ENCODE measurements at regions not wholly inside any gene's neighbourhood (a gene's known extent, or its start where the extent isn't known, plus 50 kb on each side); places are given as distances from the start of the nearest gene placed in this dataset.

DNA sequence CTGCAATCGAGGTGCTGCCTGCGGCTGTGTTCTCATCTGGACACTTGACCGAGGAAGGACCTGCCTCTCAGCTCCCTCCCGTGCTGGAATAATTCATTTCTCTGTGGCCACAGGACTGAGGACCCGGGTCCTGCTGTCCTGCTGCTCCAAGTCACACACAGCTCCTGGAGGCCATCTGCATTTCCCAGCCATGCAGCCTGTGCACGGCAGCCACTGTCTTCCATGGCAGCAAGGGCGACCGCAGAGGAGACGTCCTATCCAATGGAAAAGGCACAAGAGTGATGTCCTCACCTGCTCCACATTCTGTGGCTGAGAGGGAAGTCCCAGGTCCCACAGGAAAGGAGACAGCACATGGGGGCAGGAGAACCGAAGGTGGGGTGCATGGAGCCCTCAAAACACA, 495.8 kb downstream of the BRD1 start:
- no peak overlapping the region for H3K27ac ChIP-seq
- TF ChIP-seq Cebpa-rat (IDR thresholded peaks at IDR 0.05) = no peak
- H3K4me1 ChIP-seq = peaks cover 0 to 4% (median 0%) of the 10 kb centered on the region in 10 experiments; a peak in 1 of 20 replicates
- H3K36me3 ChIP-seq = no peaks in the 10 kb centered on the region
- H3K9ac ChIP-seq = no peak overlapping the region
- no peak overlapping the region for H3K4me2 ChIP-seq
- no peaks in the 10 kb centered on the region for H3K27me3 ChIP-seq
- H3K9me3 ChIP-seq (replicated peaks in 1 of 11) = peaks cover 8 to 19% (median 14%) of the 10 kb centered on the region in 11 experiments; a peak in 21 of 22 replicates
- no peaks in the 10 kb centered on the region for H4K20me1 ChIP-seq
- H3K4me3 ChIP-seq = no peak overlapping the region

DNA sequence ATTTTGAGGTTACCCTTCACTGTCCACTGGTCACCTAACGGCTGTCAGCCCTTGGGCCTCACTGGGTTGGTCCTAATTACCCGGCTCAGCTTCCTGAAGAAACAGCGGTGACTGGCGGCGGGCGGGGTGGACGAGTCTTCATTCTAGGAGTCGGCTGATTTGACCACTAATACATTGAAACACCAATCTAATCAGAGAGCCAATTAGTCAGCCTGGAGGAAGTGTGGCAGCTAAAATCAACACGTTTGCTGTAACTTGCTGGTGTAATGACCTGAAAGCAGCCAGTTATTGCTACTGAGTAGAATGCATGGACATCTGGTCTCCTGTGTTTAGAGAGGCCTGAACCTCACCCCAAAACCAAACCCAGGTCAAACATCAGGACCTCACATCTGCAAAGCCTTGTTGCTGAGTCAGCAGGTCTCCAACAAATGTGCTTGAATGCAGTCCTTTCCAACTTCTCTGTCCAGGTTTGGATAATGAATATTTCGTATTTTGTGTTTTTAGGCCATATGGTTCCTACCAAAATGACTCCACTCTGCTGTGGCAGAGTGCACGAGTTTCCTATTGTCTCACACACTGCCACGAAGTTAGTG, 496.4 kb downstream of the BRD1 start:
- H3K4me3 ChIP-seq = no peak overlapping the region
- H4K20me1 ChIP-seq = no peaks in the 10 kb centered on the region
- peaks cover 12 to 25% (median 20%) of the 10 kb centered on the region in 11 experiments; a peak in 21 of 22 replicates for H3K9me3 ChIP-seq (replicated peaks in 1 of 11)
- no peaks in the 10 kb centered on the region for H3K36me3 ChIP-seq
- no peak for TF ChIP-seq Cebpa-rat (IDR thresholded peaks at IDR 0.05)
- H3K9ac ChIP-seq = no peak overlapping the region
- 0 out of 22 replicates have a peak, but pooled peaks cover 0 to 1% (median 0%) of the 10 kb centered on the region in 11 experiments for H3K27me3 ChIP-seq
- H3K27ac ChIP-seq = no peak overlapping the region
- H3K4me2 ChIP-seq = no peak overlapping the region
- peaks cover 0 to 4% (median 0%) of the 10 kb centered on the region in 10 experiments; a peak in 1 of 20 replicates for H3K4me1 ChIP-seq

DNA sequence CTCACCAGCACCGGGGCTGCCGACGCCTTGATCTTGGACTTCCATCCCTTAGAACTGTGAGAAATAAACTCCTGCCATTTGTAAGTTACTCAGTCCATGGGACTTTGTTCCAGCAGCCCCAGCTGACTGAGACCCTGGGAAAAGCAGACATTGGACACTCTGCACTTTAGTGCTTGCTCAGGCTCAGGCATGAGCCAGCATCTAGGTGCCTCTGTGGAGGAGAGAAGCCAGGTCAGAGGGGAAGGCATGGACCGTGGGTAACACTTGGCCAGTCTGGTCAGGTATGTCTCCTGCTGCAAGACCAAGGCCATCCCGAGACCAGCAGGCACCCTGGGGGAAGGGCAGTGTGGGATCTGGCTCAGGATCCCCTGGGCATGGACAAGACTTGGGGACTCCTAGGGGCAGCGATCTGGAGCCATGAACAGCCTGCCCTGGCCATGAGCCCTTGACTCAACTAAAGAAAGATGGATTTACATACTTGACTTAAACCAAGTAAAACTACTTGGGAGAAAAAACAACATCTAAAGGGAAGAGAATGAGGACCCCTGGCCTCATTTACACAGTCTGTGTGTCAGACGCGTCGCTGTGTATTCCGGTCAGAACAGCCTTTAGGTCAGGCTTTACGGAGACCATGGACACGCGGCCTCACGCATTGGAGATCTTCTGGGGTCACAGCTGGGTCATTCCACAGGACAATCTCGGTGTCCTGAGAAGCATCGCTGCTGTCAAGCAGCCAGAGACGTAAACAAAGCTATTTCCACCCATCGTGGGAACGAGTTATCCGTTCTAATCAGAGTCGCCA, 497.1 kb downstream of the BRD1 start:
- Histone ChIP-seq H3K4me1 (peaks cover 0 to 7% (median 2%) of the 10 kb centered on the region in 10 experiments; a peak in 7 of 20 replicates), H3K9me3 (replicated peaks in 1 of 11) (peaks cover 12 to 31% (median 21%) of the 10 kb centered on the region in 11 experiments; a peak in 21 of 22 replicates), H3K4me3 (no peak overlapping the region), H4K20me1 (no peaks in the 10 kb centered on the region), H3K9ac (no peak overlapping the region), H3K27me3 (0 out of 22 replicates have a peak, but pooled peaks cover 0 to 4% (median 0%) of the 10 kb centered on the region in 11 experiments), H3K4me2 (no peak overlapping the region), H3K27ac (no peak overlapping the region), H3K36me3 (no peaks in the 10 kb centered on the region)
- TF ChIP-seq Cebpa-rat (IDR thresholded peaks at IDR 0.05) = no peak

DNA sequence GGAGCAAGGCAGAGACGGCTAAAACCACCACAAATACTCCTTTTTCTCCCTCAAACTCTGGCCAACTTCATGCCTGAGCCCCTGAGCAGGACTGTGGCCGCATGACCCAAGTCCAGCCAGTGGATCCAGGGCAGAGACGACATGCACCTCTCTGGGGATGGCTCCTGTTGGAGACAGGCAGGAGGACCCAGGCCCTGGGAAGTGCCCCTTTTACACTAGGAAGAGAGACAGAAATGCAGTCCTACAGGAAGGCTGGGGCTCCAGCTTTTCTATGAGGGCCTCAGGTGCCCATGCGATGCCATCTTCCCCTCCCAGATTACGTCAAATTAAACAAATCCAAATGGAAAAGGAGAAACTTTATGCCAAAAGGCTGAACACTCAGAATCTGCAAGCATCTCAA, 498.0 kb downstream of the BRD1 start:
- no peak for TF ChIP-seq Cebpa-rat (IDR thresholded peaks at IDR 0.05)
- Histone ChIP-seq H3K9me3 (replicated peaks in 1 of 11) (peaks cover 12 to 31% (median 21%) of the 10 kb centered on the region in 11 experiments; a peak in 21 of 22 replicates), H3K4me3 (no peak overlapping the region), H3K27ac (no peak overlapping the region), H3K4me1 (peaks cover 5 to 17% (median 11%) of the 10 kb centered on the region in 10 experiments; a peak in 19 of 20 replicates), H3K9ac (no peak overlapping the region), H3K27me3 (peaks cover 0 to 11% (median 5%) of the 10 kb centered on the region in 11 experiments; a peak in 12 of 22 replicates), H4K20me1 (no peaks in the 10 kb centered on the region; a peak in 1 of 22 replicates), H3K36me3 (no peaks in the 10 kb centered on the region), H3K4me2 (no peak overlapping the region)

DNA sequence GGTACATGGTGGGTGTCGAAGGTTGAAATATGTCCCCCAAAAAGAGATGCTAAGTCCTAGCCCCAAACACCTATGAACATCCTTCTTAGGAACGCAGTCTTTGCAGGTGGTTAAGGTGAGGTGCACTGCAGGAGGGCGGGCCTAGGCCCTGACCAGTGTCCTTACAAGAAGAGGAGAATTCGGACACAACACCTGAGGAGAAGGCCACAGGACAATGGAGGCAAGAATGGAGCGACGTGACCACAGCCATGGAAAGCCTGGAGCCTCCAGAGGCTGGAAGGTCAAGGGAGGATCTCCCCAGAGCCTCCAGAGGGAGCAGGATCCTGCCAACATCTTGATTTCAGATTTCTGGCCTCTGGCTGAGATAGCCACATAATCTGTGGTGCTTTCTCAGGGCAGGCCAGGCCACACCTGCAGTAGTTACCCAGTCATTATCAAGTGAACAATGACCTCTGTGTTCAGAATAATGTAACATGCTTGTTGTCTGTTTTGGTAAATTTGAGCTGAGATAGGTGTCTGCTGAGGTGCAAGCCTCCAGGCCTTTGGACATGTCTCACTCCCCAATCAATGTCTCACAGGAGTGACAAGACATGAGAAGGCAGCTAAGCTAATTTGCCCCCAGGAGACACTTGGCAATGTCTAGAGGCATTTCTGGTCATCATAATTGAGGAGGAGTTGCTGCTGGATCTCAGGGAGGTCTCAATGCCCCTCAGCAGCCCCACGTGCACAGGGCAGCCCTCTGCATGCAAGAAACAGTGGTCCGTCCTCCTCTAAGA, 498.9 kb downstream of the BRD1 start:
- Histone ChIP-seq H3K4me1 (peaks cover 11 to 25% (median 20%) of the 10 kb centered on the region in 10 experiments; a peak in 19 of 20 replicates), H4K20me1 (no peaks in the 10 kb centered on the region; a peak in 1 of 22 replicates), H3K36me3 (no peaks in the 10 kb centered on the region), H3K27me3 (peaks cover 5 to 19% (median 13%) of the 10 kb centered on the region in 11 experiments; a peak in 18 of 22 replicates), H3K9ac (no peak overlapping the region), H3K4me3 (no peak overlapping the region), H3K4me2 (no peak overlapping the region), H3K27ac (no peak overlapping the region), H3K9me3 (replicated peaks in 1 of 11) (peaks cover 12 to 31% (median 21%) of the 10 kb centered on the region in 11 experiments; a peak in 21 of 22 replicates)
- TF ChIP-seq Cebpa-rat (IDR thresholded peaks at IDR 0.05) = no peak

DNA sequence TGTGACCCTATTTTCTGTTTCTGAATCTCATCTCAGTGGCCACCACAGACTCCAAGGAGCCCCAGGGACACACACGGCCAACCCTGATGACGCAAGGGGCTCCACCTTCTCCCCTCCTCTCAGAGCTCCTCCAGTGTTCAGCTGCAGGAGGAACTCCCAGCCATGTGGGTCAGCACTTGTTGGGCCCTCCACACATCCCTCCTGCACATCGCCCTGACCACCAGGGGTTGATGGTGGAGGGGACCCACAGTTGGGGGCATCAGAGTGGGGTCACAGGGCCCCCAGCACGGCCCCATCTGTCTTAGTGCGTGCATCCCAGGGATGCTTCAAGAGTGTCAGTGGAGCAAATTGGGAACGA, 499.6 kb downstream of the BRD1 start:
- Histone ChIP-seq H3K27ac (no peak overlapping the region), H3K4me3 (no peak overlapping the region), H3K9ac (no peak overlapping the region), H3K9me3 (replicated peaks in 1 of 11) (peaks cover 12 to 31% (median 21%) of the 10 kb centered on the region in 11 experiments; a peak in 21 of 22 replicates), H3K4me1 (peaks cover 12 to 32% (median 26%) of the 10 kb centered on the region in 10 experiments; a peak in 19 of 20 replicates), H4K20me1 (no peaks in the 10 kb centered on the region; a peak in 2 of 22 replicates), H3K4me2 (no peak overlapping the region), H3K27me3 (peaks cover 7 to 26% (median 17%) of the 10 kb centered on the region in 11 experiments; a peak in 18 of 22 replicates), H3K36me3 (no peaks in the 10 kb centered on the region)
- no peak for TF ChIP-seq Cebpa-rat (IDR thresholded peaks at IDR 0.05)

DNA sequence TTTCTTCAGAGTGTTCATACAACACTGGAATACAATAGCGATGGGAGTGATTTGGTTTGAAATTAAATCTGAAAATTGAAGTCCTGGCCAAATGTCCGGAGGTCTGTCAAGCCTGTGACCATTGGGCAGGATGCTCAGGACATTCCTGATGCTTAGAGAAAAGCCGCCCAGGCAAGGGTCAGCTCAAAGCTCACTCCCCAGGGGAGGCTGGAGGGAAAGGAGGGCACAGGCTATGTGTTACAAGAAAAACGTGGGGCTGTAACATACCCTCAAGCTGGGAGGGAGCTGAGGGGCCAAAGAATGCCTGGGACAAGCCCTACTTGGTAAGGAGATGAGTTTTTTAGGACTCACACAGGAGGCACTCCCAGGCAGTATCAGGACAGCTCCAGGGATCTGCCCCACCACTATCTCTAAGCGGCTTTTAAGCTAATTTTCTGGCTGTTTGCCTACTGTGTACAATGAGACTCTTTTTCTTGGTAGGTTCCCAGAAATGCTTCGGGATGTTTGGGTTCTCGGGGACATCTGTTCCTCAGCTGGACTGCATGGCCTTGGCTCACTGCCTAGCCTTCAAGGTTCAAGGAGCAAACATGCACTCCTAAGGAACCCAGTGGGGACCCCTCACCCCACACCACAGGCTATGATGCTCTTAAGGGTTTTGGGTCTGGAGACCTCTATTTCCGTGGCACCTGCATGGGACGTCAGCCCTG, 500.1 kb downstream of the BRD1 start:
- Histone ChIP-seq H3K9ac (no peak overlapping the region), H3K36me3 (no peaks in the 10 kb centered on the region), H3K4me3 (no peak overlapping the region), H4K20me1 (no peaks in the 10 kb centered on the region; a peak in 2 of 22 replicates), H3K9me3 (replicated peaks in 1 of 11) (peaks cover 12 to 31% (median 21%) of the 10 kb centered on the region in 11 experiments; a peak in 21 of 22 replicates), H3K27me3 (peaks cover 7 to 29% (median 20%) of the 10 kb centered on the region in 11 experiments; a peak in 19 of 22 replicates), H3K4me2 (no peak overlapping the region), H3K27ac (no peak overlapping the region), H3K4me1 (peaks cover 12 to 32% (median 26%) of the 10 kb centered on the region in 10 experiments; a peak in 19 of 20 replicates)
- TF ChIP-seq Cebpa-rat (IDR thresholded peaks at IDR 0.05) = no peak

DNA sequence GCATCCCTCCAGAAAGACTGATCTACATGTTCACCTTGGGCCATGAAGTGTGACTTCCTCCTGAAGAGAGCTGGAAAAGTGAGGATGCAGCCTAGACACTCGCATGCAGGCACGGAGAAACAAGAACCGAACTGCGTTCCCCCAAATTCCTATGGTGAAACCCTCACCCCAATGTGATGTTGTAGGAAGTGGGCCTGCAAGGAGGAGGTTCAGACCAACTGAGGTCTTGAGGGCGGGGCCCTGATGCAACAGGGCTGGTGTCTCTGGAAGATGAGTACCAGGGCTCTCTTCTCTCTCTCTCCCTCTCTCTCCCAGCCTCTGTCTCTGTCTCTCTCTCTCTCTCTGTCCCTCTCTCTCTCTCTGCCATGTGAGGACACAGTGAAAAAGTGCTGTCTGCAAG, 501.1 kb downstream of the BRD1 start:
- Histone ChIP-seq H3K36me3 (no peaks in the 10 kb centered on the region), H3K4me2 (no peak overlapping the region), H3K9me3 (replicated peaks in 1 of 11) (peaks cover 12 to 31% (median 21%) of the 10 kb centered on the region in 11 experiments; a peak in 21 of 22 replicates), H3K4me3 (no peak overlapping the region), H4K20me1 (no peaks in the 10 kb centered on the region; a peak in 2 of 22 replicates), H3K27me3 (peaks cover 7 to 29% (median 20%) of the 10 kb centered on the region in 11 experiments; a peak in 19 of 22 replicates), H3K27ac (no peak overlapping the region), H3K9ac (no peak overlapping the region), H3K4me1 (peaks cover 12 to 31% (median 26%) of the 10 kb centered on the region in 10 experiments; a peak in 19 of 20 replicates)
- TF ChIP-seq Cebpa-rat (IDR thresholded peaks at IDR 0.05) = no peak
